ENCODE measurements at regions not wholly inside any gene's neighbourhood (a gene's known extent, or its start where the extent isn't known, plus 50 kb on each side); places are given as distances from the start of the nearest gene placed in this dataset.

DNA sequence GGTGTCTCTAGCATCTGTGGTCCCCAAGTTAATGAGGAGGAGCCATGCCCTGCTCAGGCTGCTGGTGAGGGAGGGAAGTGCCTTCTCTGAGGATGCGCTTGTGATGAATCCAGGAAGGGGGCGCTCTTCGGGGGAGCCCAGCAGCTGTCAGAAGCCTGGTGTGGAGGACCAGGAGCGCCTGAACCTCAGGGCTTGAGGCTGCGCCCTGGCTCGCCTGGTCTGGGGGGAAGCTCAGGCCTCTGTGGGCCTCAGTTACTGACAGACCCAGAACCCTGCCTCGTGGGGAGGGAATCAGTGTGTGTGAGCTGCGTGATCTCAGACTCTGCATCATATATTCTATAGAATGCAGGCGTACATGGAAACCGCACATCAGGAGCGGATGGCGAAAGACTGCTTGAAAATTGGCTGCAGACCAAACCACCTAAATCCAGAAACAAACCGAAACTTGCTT is 126.1 kb downstream of the SEC14L1 start:
- H3K27ac ChIP-seq = no peak overlapping the region
- TF ChIP-seq ZFX (IDR thresholded peaks at IDR 0.05) = no peak
- TF ChIP-seq, protein P1, sequence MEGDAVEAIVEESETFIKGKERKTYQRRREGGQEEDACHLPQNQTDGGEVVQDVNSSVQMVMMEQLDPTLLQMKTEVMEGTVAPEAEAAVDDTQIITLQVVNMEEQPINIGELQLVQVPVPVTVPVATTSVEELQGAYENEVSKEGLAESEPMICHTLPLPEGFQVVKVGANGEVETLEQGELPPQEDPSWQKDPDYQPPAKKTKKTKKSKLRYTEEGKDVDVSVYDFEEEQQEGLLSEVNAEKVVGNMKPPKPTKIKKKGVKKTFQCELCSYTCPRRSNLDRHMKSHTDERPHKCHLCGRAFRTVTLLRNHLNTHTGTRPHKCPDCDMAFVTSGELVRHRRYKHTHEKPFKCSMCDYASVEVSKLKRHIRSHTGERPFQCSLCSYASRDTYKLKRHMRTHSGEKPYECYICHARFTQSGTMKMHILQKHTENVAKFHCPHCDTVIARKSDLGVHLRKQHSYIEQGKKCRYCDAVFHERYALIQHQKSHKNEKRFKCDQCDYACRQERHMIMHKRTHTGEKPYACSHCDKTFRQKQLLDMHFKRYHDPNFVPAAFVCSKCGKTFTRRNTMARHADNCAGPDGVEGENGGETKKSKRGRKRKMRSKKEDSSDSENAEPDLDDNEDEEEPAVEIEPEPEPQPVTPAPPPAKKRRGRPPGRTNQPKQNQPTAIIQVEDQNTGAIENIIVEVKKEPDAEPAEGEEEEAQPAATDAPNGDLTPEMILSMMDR (conservative IDR thresholded peaks at IDR 0.05) = no peak

DNA sequence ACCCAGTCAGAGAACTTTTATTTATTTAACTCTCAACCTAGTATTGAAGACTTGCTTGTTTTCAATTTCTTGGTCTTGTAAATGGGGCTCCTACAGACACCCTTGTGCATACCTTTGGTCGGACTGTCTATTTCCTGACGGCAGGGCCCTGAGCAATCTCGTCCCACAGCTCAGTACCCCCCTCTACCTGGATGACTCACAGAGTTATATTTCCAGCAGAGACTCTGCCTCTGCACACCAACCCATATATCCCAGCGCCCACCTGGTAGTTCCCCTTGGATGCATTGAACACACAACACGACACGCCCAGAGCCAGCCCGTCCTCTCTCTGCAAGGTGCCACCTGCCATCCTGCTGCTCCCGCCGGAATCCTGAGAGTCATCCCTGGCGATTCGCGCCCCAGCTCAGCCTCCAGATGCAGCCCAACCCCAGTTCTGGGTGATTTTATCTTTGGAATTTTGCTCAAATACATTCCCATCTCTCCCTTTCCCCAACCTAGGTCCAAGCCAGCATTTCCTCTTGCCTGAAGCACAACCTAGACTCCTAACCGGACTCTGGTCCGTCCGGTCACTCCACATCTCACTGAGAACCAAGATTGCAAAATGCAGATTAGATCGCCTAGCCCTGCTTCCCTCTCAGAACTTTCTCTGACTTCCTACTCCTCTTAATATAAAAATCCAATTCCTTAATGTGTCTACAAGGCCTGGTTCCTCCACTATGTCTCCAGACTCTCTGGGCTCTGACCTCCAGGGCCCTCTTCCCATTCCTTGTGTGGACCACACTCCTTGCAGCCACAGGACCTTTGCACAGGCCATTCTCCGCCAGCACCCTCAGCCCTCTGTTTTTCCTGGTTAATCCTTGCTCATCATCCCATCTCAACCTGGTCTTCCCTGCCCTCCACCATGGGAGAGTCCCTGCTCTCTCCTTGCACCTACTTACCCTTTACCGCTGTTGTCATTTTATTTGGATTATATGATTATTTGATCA is 129.2 kb downstream of the SEC14L1 start:
- no peak for TF ChIP-seq ZFX (IDR thresholded peaks at IDR 0.05)
- TF ChIP-seq, protein P1 (conservative IDR thresholded peaks at IDR 0.05) = no peak
- no peak overlapping the region for H3K27ac ChIP-seq

DNA sequence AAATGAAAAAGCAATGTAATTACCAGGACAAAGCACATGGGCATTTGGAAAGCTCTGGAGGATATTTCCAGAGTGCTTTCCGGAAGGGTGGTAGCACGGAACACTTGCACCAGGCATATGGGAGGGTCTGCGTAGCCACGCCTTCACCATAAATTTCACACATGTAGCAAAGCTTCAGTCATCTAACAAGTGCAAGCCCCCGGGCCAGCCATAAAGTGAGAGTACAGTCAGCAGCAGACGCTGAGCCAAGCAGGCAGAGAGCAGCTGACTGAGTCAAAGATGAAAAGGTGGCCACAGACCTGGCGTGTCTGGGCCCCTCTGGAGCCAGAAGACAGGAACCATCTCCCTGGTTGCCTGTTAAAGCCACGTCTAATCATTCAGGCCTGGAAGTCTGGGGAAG is 130.6 kb downstream of the SEC14L1 start:
- no peak overlapping the region for H3K27ac ChIP-seq
- TF ChIP-seq, protein P1 (conservative IDR thresholded peaks at IDR 0.05) = no peak
- no peak for TF ChIP-seq ZFX (IDR thresholded peaks at IDR 0.05)

DNA sequence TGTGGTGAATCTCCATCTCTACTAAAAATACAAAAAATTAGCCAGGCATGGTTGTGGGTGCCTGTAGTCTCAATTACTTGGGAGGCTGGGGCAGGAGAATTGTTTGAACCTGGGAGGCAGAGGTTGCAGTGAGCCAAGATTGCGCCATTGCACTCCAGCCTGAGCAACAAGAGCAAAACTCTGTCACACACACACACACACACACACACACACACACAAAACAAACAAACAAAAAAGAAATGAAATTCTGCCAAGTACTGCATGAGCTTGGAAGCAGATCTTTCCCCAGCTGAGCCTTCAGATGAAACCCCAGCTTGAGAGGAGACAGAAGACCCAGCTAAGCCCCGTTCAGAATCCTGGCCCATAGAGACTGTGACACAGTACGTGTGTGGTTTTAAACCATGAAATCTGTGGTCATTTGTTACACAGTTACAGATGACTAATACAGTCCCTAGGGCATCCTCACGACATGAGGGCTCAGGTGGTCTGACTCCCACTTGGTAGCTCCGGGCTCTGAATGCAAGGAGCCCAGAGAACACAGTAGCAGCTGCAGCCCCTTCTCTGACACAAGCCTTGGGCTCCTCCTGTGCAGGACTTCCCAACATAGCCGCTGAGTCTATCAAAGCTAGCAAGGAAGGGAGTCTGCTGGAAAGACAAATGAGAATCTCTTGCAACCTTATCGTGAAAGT is 132.8 kb downstream of the SEC14L1 start:
- TF ChIP-seq, protein P1 (conservative IDR thresholded peaks at IDR 0.05) = no peak
- no peak for TF ChIP-seq ZFX (IDR thresholded peaks at IDR 0.05)
- no peak overlapping the region for H3K27ac ChIP-seq

DNA sequence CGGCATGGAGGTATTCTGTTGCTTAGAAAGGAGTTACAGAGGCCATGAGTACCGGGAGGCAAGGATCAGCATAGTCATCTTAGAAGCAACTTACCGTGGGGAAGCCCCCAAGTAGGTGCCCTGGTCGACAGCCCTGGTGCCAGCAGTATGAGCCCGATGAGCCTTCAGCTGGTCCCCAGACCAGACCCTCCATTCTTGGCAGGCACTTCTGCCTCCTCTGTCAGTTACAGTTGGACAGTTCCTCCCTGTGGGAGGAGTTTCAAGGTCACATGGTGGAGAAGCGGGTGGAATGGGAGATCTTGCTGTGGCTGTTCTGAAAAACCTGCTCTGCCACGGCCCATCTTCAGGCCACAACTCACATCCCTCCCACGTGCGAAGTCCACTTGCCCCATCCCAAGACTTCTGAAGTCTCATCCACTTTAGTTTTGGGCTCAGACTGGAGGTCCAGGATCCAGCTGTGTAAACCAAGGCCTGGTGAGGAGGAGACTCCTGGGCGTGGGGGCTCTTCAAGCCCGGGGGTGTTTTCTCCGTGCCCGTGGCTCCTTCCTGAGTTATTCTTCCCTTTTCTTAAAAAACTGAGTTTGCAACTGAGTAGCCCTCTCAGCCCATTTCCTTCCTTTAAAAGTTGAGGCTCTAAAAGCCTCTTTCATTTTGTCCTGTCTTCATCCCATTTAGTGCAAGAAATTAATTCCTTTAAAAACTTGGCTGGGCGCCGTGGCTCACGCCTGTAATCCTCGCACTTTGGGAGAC is 133.5 kb downstream of the SEC14L1 start:
- H3K27ac ChIP-seq = no peak overlapping the region
- TF ChIP-seq, protein P1 (conservative IDR thresholded peaks at IDR 0.05) = no peak
- no peak for TF ChIP-seq ZFX (IDR thresholded peaks at IDR 0.05)

DNA sequence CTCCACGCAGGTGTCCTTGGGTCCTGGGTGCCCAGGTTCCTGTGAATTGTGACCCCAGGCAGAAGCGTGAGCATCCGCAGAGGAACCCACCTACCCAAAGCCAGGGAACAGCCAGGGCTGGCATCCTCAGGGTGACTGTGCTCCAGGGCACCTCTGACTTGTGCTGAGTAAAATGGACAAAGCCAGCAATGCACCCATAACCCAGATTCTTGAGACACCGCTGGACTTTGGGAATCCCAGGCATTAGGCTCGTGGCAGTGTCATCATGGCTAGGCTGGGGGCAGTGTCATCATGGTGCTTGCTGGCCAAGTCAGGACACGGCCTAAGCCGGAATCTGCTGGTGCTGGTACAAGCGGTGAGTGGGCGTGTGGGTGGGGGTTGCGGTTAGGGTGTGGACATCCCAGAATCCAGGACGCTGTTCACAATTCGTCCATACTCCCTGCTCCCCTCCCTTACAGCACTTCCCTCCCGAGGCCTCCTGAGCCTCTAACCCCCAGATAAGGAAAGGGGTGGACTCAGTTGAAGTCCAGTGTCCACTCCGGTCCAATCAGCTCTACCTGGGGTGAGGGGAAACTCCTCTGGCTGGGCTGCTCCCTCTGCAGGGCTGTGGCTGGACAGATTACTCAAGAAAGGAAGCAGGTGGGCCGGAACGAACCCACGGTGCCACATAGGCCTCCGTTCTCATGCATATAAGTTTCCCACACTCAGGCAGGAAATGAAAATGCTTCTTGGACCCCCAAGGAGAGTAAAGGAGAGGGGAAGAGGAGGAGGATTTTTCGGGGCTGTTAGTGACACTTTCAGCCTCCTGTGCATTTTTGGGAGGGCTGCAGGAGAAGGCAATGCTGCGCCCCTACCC is 138.9 kb downstream of the SEC14L1 start:
- TF ChIP-seq, protein P1 (conservative IDR thresholded peaks at IDR 0.05) = no peak
- no peak for TF ChIP-seq ZFX (IDR thresholded peaks at IDR 0.05)
- H3K27ac ChIP-seq = no peak overlapping the region

Measured in C4-2B (cell line).